Body of pancreas (tissue), 4 donors: ENCODE measurements at regions not wholly inside any gene's neighbourhood (a gene's known extent, or its start where the extent isn't known, plus 50 kb on each side); places are given as distances from the start of the nearest gene placed in this dataset.

ENCODE experiments used
- CTCF ChIP-seq, 7 experiments: fragments of 450-650 bp in 4 of 7; fragments of 200-600 bp in 3 of 7; sonication (generic) in 3 of 7; IDR thresholded peaks; one replicate each; pipeline ENCODE4 v1.5.1; 2016 to 2019; ENCODE audit warnings: antibody characterized with exemption in 7 of 7
- POLR2A ChIP-seq, 3 donors: fragments of 450-650 bp; IDR thresholded peaks; one replicate each; pipeline ENCODE4 v1.6.1; 2016; ENCODE audit warnings: antibody characterized with exemption in 3 of 3, mild to moderate bottlenecking in 2 of 3

- TF ChIP-seq CTCF (IDR thresholded peaks at IDR 0.05) (no peak), POLR2A (IDR thresholded peaks at IDR 0.05) (no peak)
Observed at GRCh38 chr4:152155070-152155469, 380.8 kb downstream of the FBXW7 start.
